HG02840 (cell line): ENCODE measurements at regions not wholly inside any gene's neighbourhood (a gene's known extent, or its start where the extent isn't known, plus 50 kb on each side); places are given as distances from the start of the nearest gene placed in this dataset.

ENCODE experiments used
- ATAC-seq: cut with Tn5 transposase; IDR thresholded peaks from one replicate; pipeline ENCODE4 v1.9.1; 2021; ENCODE audit warnings: mild to moderate bottlenecking, moderate library complexity, moderate number of reproducible peaks; ENCODE audit not compliant: unreplicated experiment, low FRiP score

DNA sequence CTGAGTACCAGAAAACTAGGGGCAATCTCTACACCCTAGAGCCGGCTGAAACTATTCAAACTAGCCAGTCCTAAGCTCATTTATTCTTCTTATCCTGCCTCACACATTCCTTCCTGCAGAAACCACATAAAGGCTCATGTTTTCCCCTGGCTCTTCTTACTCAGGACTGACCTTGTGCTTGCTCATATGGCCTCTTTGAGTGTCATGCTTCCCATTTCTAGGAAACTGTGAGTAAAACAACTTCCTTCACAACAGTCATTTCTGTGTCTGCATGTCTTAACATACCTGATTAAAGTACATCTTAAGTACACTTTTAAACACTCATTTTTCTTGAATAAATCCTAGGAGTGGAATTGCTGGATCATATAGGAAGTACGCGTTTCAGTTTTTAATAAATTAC, 52.3 kb upstream of the KIAA1217 start:
- ATAC-seq: no peak

DNA sequence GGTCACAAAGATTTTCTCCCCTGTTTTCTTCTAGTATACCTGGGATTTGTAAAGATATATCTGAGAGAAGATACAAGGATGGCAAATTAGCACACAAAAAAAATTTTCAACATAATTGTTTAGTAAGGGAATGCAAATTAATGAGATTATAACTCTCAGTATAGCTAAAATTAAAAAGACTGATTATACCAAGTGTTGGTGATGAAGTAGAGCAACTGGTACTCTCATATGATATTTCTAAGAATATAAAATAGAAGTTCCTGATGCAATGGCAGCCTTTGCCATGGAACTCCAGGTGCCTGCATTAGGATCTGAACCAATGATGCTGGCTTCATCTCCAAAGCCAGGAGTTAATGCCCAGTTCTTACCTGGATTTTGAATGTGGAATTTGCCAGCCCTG, 51.4 kb upstream of the KIAA1217 start:
- no peak for ATAC-seq
